GM23338 (cell line): ENCODE measurements at regions not wholly inside any gene's neighbourhood (a gene's known extent, or its start where the extent isn't known, plus 50 kb on each side); places are given as distances from the start of the nearest gene placed in this dataset.

Experiments used
- CTCF ChIP-seq, 2 experiments: fragments of 200-600 bp in 1 of 2; sonication (generic) in 1 of 2; conservative IDR thresholded peaks; 2 replicates each; pipeline versions ENCODE4 v1.5.1 to v1.6.1; 2016 to 2017; ENCODE audit warnings: antibody characterized with exemption in 2 of 2, low read depth in 2 of 2, mild to moderate bottlenecking in 2 of 2, moderate library complexity in 1 of 2
- EZH2 ChIP-seq: fragments of 200-600 bp; sonication (generic); IDR thresholded peaks from one replicate; pipeline ENCODE4 v1.8.0; 2017; ENCODE audit warnings: antibody characterized with exemption, mild to moderate bottlenecking, low read depth; ENCODE audit not compliant: unreplicated experiment
- EZH2phosphoT487 ChIP-seq: fragments of 200-600 bp; sonication (generic); IDR thresholded peaks from one replicate; pipeline ENCODE4 v1.8.1; 2018; ENCODE audit warnings: antibody characterized with exemption; ENCODE audit not compliant: unreplicated experiment
- POLR2AphosphoS5 ChIP-seq: IDR thresholded peaks from 2 replicates; pipeline ENCODE4 v1.6.1; 2016; ENCODE audit warnings: antibody characterized with exemption, low read depth
- REST ChIP-seq: IDR thresholded peaks from one replicate; pipeline ENCODE4 v1.6.1; 2018; ENCODE audit warnings: antibody characterized with exemption; ENCODE audit not compliant: unreplicated experiment
- ZNF114 ChIP-seq: fragments of 250-450 bp; sonication (Bioruptor Pico); IDR thresholded peaks from 2 replicates; pipeline ENCODE4 v1.5.0; 2020; ENCODE audit warnings: mild to moderate bottlenecking, moderate library complexity
- TF ChIP-seq, protein P1 (sequence below): IDR thresholded peaks from 2 replicates; pipeline ENCODE4 v1.6.1; 2016; ENCODE audit warnings: antibody characterized with exemption

DNA sequence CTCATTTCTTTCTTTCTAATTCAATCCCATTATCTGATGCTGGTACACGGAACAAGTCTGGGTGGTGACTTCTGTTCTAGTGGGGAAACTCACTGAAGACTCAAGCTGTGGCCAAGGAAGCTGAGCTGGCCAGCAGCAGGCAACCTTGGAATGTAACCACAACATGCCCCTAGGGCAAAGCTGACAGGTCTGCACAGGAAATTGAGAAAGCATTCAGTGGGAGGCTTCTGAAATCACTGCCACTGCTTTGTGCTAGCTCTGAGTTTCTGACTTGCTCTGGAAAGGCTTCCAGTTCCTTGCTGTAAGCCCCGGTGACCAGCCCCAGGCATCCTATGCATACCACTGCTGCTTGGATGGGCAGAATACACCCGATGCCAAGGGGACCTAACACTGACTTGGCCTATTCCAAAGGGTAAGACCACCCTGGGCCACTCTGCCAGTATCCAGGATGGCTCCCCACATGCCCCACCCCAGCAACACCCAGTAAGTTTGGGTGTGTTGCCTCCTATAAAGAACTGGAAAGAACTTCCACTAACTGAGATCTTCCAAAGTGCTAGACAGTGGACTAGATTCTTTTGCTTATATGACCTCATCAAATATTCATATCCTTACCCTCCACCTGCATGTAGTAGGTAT lies 84.5 kb upstream of the CDKN3 start:
- TF ChIP-seq CTCF (conservative IDR thresholded peaks at IDR 0.05; ENCODE audit: low read depth in 2 of 2) (no peak), REST (no peak), EZH2 (no peak), POLR2AphosphoS5 (no peak), ZNF114 (CRISPR knock-in tag) (no peak), EZH2phosphoT487 (no peak)
- TF ChIP-seq, protein P1, sequence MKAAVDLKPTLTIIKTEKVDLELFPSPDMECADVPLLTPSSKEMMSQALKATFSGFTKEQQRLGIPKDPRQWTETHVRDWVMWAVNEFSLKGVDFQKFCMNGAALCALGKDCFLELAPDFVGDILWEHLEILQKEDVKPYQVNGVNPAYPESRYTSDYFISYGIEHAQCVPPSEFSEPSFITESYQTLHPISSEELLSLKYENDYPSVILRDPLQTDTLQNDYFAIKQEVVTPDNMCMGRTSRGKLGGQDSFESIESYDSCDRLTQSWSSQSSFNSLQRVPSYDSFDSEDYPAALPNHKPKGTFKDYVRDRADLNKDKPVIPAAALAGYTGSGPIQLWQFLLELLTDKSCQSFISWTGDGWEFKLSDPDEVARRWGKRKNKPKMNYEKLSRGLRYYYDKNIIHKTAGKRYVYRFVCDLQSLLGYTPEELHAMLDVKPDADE: no peak
